ENCODE measurements at regions not wholly inside any gene's neighbourhood (a gene's known extent, or its start where the extent isn't known, plus 50 kb on each side); places are given as distances from the start of the nearest gene placed in this dataset.

GRCh38 chr2:217258170-217258569 lies 398.3 kb upstream of the TNP1 start (continued):
- TF ChIP-seq, protein P1, sequence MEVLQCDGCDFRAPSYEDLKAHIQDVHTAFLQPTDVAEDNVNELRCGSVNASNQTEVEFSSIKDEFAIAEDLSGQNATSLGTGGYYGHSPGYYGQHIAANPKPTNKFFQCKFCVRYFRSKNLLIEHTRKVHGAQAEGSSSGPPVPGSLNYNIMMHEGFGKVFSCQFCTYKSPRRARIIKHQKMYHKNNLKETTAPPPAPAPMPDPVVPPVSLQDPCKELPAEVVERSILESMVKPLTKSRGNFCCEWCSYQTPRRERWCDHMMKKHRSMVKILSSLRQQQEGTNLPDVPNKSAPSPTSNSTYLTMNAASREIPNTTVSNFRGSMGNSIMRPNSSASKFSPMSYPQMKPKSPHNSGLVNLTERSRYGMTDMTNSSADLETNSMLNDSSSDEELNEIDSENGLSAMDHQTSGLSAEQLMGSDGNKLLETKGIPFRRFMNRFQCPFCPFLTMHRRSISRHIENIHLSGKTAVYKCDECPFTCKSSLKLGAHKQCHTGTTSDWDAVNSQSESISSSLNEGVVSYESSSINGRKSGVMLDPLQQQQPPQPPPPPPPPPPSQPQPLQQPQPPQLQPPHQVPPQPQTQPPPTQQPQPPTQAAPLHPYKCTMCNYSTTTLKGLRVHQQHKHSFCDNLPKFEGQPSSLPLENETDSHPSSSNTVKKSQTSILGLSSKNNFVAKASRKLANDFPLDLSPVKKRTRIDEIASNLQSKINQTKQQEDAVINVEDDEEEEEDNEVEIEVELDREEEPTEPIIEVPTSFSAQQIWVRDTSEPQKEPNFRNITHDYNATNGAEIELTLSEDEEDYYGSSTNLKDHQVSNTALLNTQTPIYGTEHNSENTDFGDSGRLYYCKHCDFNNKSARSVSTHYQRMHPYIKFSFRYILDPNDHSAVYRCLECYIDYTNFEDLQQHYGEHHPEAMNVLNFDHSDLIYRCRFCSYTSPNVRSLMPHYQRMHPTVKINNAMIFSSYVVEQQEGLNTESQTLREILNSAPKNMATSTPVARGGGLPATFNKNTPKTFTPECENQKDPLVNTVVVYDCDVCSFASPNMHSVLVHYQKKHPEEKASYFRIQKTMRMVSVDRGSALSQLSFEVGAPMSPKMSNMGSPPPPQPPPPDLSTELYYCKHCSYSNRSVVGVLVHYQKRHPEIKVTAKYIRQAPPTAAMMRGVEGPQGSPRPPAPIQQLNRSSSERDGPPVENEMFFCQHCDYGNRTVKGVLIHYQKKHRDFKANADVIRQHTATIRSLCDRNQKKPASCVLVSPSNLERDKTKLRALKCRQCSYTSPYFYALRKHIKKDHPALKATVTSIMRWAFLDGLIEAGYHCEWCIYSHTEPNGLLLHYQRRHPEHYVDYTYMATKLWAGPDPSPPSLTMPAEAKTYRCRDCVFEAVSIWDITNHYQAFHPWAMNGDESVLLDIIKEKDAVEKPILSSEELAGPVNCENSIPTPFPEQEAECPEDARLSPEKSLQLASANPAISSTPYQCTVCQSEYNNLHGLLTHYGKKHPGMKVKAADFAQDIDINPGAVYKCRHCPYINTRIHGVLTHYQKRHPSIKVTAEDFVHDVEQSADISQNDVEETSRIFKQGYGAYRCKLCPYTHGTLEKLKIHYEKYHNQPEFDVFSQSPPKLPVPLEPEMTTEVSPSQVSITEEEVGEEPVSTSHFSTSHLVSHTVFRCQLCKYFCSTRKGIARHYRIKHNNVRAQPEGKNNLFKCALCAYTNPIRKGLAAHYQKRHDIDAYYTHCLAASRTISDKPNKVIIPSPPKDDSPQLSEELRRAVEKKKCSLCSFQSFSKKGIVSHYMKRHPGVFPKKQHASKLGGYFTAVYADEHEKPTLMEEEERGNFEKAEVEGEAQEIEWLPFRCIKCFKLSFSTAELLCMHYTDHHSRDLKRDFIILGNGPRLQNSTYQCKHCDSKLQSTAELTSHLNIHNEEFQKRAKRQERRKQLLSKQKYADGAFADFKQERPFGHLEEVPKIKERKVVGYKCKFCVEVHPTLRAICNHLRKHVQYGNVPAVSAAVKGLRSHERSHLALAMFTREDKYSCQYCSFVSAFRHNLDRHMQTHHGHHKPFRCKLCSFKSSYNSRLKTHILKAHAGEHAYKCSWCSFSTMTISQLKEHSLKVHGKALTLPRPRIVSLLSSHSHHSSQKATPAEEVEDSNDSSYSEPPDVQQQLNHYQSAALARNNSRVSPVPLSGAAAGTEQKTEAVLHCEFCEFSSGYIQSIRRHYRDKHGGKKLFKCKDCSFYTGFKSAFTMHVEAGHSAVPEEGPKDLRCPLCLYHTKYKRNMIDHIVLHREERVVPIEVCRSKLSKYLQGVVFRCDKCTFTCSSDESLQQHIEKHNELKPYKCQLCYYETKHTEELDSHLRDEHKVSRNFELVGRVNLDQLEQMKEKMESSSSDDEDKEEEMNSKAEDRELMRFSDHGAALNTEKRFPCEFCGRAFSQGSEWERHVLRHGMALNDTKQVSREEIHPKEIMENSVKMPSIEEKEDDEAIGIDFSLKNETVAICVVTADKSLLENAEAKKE (CRISPR knock-in tag; IDR thresholded peaks at IDR 0.05) = no peak
- TF ChIP-seq NANOG (IDR thresholded peaks at IDR 0.05; ENCODE audit: borderline replicate concordance) (no peak), ZNF114 (CRISPR knock-in tag; IDR thresholded peaks at IDR 0.05) (no peak)

DNA sequence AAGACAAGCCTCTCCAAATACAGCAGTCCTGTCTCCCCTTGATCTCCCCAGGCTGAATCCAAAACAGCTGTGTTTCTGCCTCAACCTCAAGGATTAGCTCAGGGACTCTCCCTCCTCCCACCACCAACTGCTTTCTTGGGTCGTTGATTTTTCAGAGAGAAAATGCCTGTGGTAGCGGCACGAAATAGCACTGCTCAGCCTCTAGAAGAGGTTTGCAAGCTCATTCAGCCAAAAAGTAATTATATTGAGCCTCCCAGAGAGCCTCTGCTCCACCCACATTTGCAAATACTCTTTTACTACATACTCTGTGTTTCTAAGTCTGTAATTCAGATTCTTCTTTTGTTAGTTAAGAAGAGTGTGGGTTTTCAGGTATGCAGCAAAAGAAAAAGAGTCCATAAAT lies 396.4 kb upstream of the TNP1 start:
- H3K9me2 ChIP-seq (ENCODE audit: insufficient read depth) = no peaks in the 10 kb centered on the region
- H3K27me3 Mint-ChIP-seq (ENCODE audit: insufficient read depth, low read depth, poor library complexity) = peaks cover 11% of the 10 kb centered on the region
- H3K27me3 ChIP-seq (ENCODE audit: insufficient read depth) = peaks cover 13% of the 10 kb centered on the region
- H3K4me1 ChIP-seq (ENCODE audit: insufficient read depth) = peaks cover 7% of the 10 kb centered on the region; the same call in 1 of the 2 replicates
- DNase-seq (ENCODE audit: low spot score) = no peak
- H3F3A ChIP-seq (replicated peaks; ENCODE audit: low read depth) = no peaks in the 10 kb centered on the region
- no peaks in the 10 kb centered on the region for H3K36me3 Mint-ChIP-seq (ENCODE audit: low read depth)
- H3K27ac Mint-ChIP-seq = no peak overlapping the region
- no peak overlapping the region for H3K27ac ChIP-seq (ENCODE audit: low read depth)
- peaks cover 8% of the 10 kb centered on the region; the same call in 2 of the 3 replicates for H3K4me1 Mint-ChIP-seq
- H3K36me3 ChIP-seq (ENCODE audit: insufficient read depth) = no peaks in the 10 kb centered on the region
- H3K4me2 ChIP-seq = no peak overlapping the region
- no peaks in the 10 kb centered on the region; the same call in 1 of the 2 replicates for H4K20me1 ChIP-seq (replicated peaks; ENCODE audit: insufficient read depth)
- no peak overlapping the region for H3K4me3 Mint-ChIP-seq
- H3K4me3 ChIP-seq = no peak overlapping the region
- H3K9me3 Mint-ChIP-seq = no peaks in the 10 kb centered on the region
- H3K79me2 ChIP-seq (replicated peaks; ENCODE audit: insufficient read depth) = no peaks in the 10 kb centered on the region
- no peak overlapping the region for H2AFZ ChIP-seq
- ATAC-seq = no peak
- no peak for TF ChIP-seq ZNF331 (CRISPR knock-in tag; IDR thresholded peaks at IDR 0.05; ENCODE audit: low read depth)
- TF ChIP-seq ETS1 (IDR thresholded peaks at IDR 0.05) = no peak
- TF ChIP-seq, protein P2, sequence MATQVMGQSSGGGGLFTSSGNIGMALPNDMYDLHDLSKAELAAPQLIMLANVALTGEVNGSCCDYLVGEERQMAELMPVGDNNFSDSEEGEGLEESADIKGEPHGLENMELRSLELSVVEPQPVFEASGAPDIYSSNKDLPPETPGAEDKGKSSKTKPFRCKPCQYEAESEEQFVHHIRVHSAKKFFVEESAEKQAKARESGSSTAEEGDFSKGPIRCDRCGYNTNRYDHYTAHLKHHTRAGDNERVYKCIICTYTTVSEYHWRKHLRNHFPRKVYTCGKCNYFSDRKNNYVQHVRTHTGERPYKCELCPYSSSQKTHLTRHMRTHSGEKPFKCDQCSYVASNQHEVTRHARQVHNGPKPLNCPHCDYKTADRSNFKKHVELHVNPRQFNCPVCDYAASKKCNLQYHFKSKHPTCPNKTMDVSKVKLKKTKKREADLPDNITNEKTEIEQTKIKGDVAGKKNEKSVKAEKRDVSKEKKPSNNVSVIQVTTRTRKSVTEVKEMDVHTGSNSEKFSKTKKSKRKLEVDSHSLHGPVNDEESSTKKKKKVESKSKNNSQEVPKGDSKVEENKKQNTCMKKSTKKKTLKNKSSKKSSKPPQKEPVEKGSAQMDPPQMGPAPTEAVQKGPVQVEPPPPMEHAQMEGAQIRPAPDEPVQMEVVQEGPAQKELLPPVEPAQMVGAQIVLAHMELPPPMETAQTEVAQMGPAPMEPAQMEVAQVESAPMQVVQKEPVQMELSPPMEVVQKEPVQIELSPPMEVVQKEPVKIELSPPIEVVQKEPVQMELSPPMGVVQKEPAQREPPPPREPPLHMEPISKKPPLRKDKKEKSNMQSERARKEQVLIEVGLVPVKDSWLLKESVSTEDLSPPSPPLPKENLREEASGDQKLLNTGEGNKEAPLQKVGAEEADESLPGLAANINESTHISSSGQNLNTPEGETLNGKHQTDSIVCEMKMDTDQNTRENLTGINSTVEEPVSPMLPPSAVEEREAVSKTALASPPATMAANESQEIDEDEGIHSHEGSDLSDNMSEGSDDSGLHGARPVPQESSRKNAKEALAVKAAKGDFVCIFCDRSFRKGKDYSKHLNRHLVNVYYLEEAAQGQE (IDR thresholded peaks at IDR 0.05; ENCODE audit: unreplicated experiment) = no peak
- TF ChIP-seq JUNB (IDR thresholded peaks at IDR 0.05; ENCODE audit: unreplicated experiment) = no peak
- no peak for TF ChIP-seq EZH2phosphoT487 (IDR thresholded peaks at IDR 0.05; ENCODE audit: unreplicated experiment)
- no peak for TF ChIP-seq ZNF114 (CRISPR knock-in tag; IDR thresholded peaks at IDR 0.05)
- TF ChIP-seq NANOG (IDR thresholded peaks at IDR 0.05; ENCODE audit: borderline replicate concordance) = no peak
- no peak for TF ChIP-seq CREB1 (CRISPR knock-in tag; IDR thresholded peaks at IDR 0.05; ENCODE audit: low read depth)
- no peak for TF ChIP-seq STAT1 (IDR thresholded peaks at IDR 0.05; ENCODE audit: unreplicated experiment)
